Endothelial cell of umbilical vein (primary cell): ENCODE measurements at regions not wholly inside any gene's neighbourhood (a gene's known extent, or its start where the extent isn't known, plus 50 kb on each side); places are given as distances from the start of the nearest gene placed in this dataset.

Experiments
- BruUV-seq: library from RNA; stranded (reverse); fragments of 400-500 nt; replicated peaks from 2 replicates; lab custom pipeline; 2021; lab: Mats Ljungman, UMichigan
- CTCF ChIA-PET: fragments of 300-600, 350-600 bp; sonication (Branson Sonifier 250); formaldehyde crosslinking; loops from one replicate; lab custom pipeline; 2021; ENCODE audit warnings: antibody characterized with exemption, inconsistent platforms; lab: Charles Lee
- POLR2A ChIA-PET: fragments of 300-600, 350-600 bp; sonication (Branson Sonifier 250); formaldehyde crosslinking; loops from one replicate; lab custom pipeline; 2021; ENCODE audit warnings: antibody characterized with exemption, inconsistent platforms; lab: Charles Lee
- DNase-seq: peaks from one replicate; pipeline ENCODE4 v3.0.0-alpha.2; 2011; ENCODE audit warnings: low read depth, low spot score
- FAIRE-seq: peaks from 2 replicates; lab custom pipeline; 2011; peaks lifted over from hg19 to GRCh38; lab: Jason Lieb, UNC
- H2AFZ ChIP-seq: 2 replicates; pipeline ENCODE4 v1.6.0; 2012; ENCODE audit warnings: low read depth, low read length, control low read depth, inconsistent platforms
- H3K27ac ChIP-seq: 2 replicates; pipeline ENCODE4 v1.5.1; 2011; ENCODE audit warnings: low read depth, mild to moderate bottlenecking, control low read depth, low read length, moderate library complexity; ENCODE audit not compliant: insufficient read depth
- H3K27me3 ChIP-seq, 2 experiments: 2 replicates each; pipeline versions ENCODE4 v1.6.0 to v1.6.1; 2011; ENCODE audit warnings: low read length in 2 of 2, mixed read lengths in 1 of 2; ENCODE audit not compliant: control insufficient read depth in 2 of 2, insufficient read depth in 2 of 2
- H3K36me3 ChIP-seq, 2 experiments: 2 replicates in 1 of 2; 3 replicates in 1 of 2; pipeline ENCODE4 v1.5.1; 2011; ENCODE audit warnings: low read length in 2 of 2, mild to moderate bottlenecking in 1 of 2, moderate library complexity in 1 of 2; ENCODE audit not compliant: control insufficient read depth in 2 of 2, insufficient read depth in 2 of 2; ENCODE audit errors: extremely low read depth in 1 of 2
- H3K4me1 ChIP-seq: 3 replicates; pipeline ENCODE4 v1.5.1; 2011; ENCODE audit warnings: mild to moderate bottlenecking, low read length; ENCODE audit not compliant: control insufficient read depth, insufficient read depth; ENCODE audit errors: extremely low read depth
- H3K4me2 ChIP-seq: 2 replicates; pipeline ENCODE4 v1.6.1; 2011; ENCODE audit warnings: low read length, control low read depth, mixed read lengths; ENCODE audit not compliant: insufficient read depth
- H3K4me3 ChIP-seq, 3 experiments: fragments of 200-600 bp in 1 of 3; sonication (generic), shearing (Covaris generic) in 1 of 3; replicated peaks in 1 of 3; 2 replicates each; pipeline ENCODE4 v1.5.1; 2011 to 2016; ENCODE audit warnings: control low read depth in 3 of 3, low read length in 3 of 3, mild to moderate bottlenecking in 2 of 3, inconsistent platforms in 1 of 3, low read depth in 1 of 3, moderate library complexity in 1 of 3; ENCODE audit not compliant: insufficient read depth in 1 of 3
- H3K79me2 ChIP-seq: 2 replicates; pipeline ENCODE4 v1.6.0; 2012; ENCODE audit warnings: low read length, inconsistent platforms; ENCODE audit not compliant: control insufficient read depth, insufficient read depth
- H3K9ac ChIP-seq: replicated peaks from 2 replicates; pipeline ENCODE3; 2011; ENCODE audit warnings: low read length, control low read depth; ENCODE audit not compliant: insufficient read depth; ENCODE audit errors: extremely low read depth
- H3K9me1 ChIP-seq: replicated peaks from 3 replicates; pipeline ENCODE4 v1.6.0; 2011; ENCODE audit warnings: mild to moderate bottlenecking, low read length; ENCODE audit not compliant: control insufficient read depth, insufficient read depth; ENCODE audit errors: extremely low read depth
- H3K9me3 ChIP-seq: replicated peaks from 2 replicates; pipeline ENCODE4 v1.5.1; 2012; ENCODE audit warnings: low read length, inconsistent platforms; ENCODE audit not compliant: control insufficient read depth, insufficient read depth
- H4K20me1 ChIP-seq: replicated peaks from 2 replicates; pipeline ENCODE3; 2011; ENCODE audit warnings: mild to moderate bottlenecking, low read length; ENCODE audit not compliant: control insufficient read depth, insufficient read depth; ENCODE audit errors: extremely low read depth
- CTCF ChIP-seq, 2 donors: IDR thresholded peaks; 1 replicate in 1 of 2; 2 replicates in 1 of 2; pipeline ENCODE4 v1.5.1; 2011; ENCODE audit warnings: low read length in 2 of 2, mild to moderate bottlenecking in 2 of 2, moderate library complexity in 2 of 2, control low read depth in 1 of 2, inconsistent platforms in 1 of 2, low read depth in 1 of 2; ENCODE audit not compliant: insufficient read depth in 1 of 2; ENCODE audit errors: extremely low read depth in 1 of 2
- EZH2 ChIP-seq: IDR thresholded peaks from 2 replicates; pipeline ENCODE4 v1.6.1; 2012; ENCODE audit warnings: borderline replicate concordance, low read depth, mild to moderate bottlenecking, moderate library complexity, low read length, inconsistent platforms; ENCODE audit not compliant: severe bottlenecking
- FOS ChIP-seq: IDR thresholded peaks from 2 replicates; pipeline ENCODE4 v1.6.1; 2011; ENCODE audit warnings: mild to moderate bottlenecking, low read length, moderate library complexity, borderline replicate concordance; ENCODE audit not compliant: insufficient read depth
- GATA2 ChIP-seq: IDR thresholded peaks from 2 replicates; pipeline ENCODE4 v1.7.0; 2011; ENCODE audit warnings: low read depth, mild to moderate bottlenecking, moderate library complexity, mixed read lengths, low read length; ENCODE audit not compliant: insufficient read length, insufficient read depth
- JUN ChIP-seq: IDR thresholded peaks from 2 replicates; pipeline ENCODE4 v1.6.1; 2011; ENCODE audit warnings: borderline replicate concordance, low read depth; ENCODE audit not compliant: insufficient read length, insufficient read depth
- MYC ChIP-seq: IDR thresholded peaks from one replicate; pipeline ENCODE4 v1.6.1; 2011; ENCODE audit warnings: mild to moderate bottlenecking, low read depth, low read length
- POLR2A ChIP-seq: IDR thresholded peaks from 2 replicates; pipeline ENCODE4 v1.6.1; 2012; ENCODE audit warnings: low read depth, mild to moderate bottlenecking, control low read depth, low read length
- POLR2AphosphoS5 ChIP-seq: IDR thresholded peaks from 2 replicates; pipeline ENCODE4 v1.6.1; 2012; ENCODE audit warnings: low read depth, mild to moderate bottlenecking, control low read depth, low read length, moderate library complexity; ENCODE audit not compliant: insufficient read depth
- dilution Hi-C: fragments of 300-500 bp; cut with MboI; formaldehyde crosslinking; loops from one replicate; pipeline ENCODE4 v1.15.0; 2019; ENCODE audit warnings: low sequenced_read_pairs; ENCODE audit not compliant: extremely low pct_ligation_motif_present
- intact Hi-C: fragments of 100-400 bp; cut with micrococcal nuclease; formaldehyde crosslinking; loops from one replicate; pipeline ENCODE4 v1.10.0; 2022
- TF ChIP-seq, protein P1 (sequence below): IDR thresholded peaks from 2 replicates; pipeline ENCODE4 v1.6.1; 2011; ENCODE audit not compliant: insufficient read depth, insufficient read length

DNA sequence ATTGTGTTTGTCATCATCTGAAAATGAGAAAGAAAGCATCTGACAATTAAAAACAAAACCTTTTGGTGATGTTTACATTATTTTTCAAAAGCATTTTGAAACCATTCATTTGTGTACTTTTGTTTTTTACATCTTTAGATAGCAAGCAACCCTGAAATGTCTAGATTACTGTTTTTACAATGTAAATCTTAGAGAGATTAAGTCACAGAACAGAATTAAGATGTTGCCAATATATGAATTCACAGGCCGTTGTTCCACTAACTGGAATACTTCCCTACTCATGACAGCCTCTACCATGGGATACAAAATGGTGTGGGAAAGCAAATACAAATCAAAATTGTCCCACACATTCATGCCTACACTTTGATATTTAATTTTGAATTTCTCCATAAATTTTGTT is 480.0 kb upstream of the ZEB2 start:
- DNase-seq (no peak), FAIRE-seq (no peak)
- TF ChIP-seq MYC = no peak
- no peak for TF ChIP-seq EZH2
- TF ChIP-seq POLR2A = no peak
- no peak for TF ChIP-seq CTCF (IDR thresholded peaks at IDR 0.05; ENCODE audit: extremely low read depth in 1 of 2, insufficient read depth in 1 of 2, low read depth in 1 of 2, low read length in 2 of 2)
- TF ChIP-seq JUN = no peak
- no peak for TF ChIP-seq POLR2AphosphoS5
- TF ChIP-seq, protein P1, sequence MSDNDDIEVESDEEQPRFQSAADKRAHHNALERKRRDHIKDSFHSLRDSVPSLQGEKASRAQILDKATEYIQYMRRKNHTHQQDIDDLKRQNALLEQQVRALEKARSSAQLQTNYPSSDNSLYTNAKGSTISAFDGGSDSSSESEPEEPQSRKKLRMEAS = no peak
- no peak for TF ChIP-seq GATA2
- TF ChIP-seq FOS = no peak
- H3K27me3 ChIP-seq = no peaks in the 10 kb centered on the region
- H3K79me2 ChIP-seq = no peaks in the 10 kb centered on the region
- no TSS peak for BruUV-seq
- H3K9ac ChIP-seq = no peak overlapping the region
- intact Hi-C loops (loop anchor here (10.0 kb wide), 2 partner anchors 385 to 545 kb away; no protein-coding TSS in a partner anchor), dilution Hi-C loops (no loop called here)
- H3K4me1 ChIP-seq = peaks cover 13% of the 10 kb centered on the region
- CTCF ChIA-PET = no interaction called here
- no peak overlapping the region for H2AFZ ChIP-seq
- H3K27ac ChIP-seq = no peak overlapping the region
- no peak overlapping the region for H3K4me2 ChIP-seq
- H3K36me3 ChIP-seq = no peaks in the 10 kb centered on the region
- no peaks in the 10 kb centered on the region for H3K9me1 ChIP-seq
- H4K20me1 ChIP-seq = no peaks in the 10 kb centered on the region
- H3K9me3 ChIP-seq = no peaks in the 10 kb centered on the region
- H3K4me3 ChIP-seq = no peak overlapping the region
- POLR2A ChIA-PET = no interaction called here
